Mesothelial cell of epicardium (in vitro differentiated cells): ENCODE measurements at regions not wholly inside any gene's neighbourhood (a gene's known extent, or its start where the extent isn't known, plus 50 kb on each side); places are given as distances from the start of the nearest gene placed in this dataset.

Source experiments
- DNase-seq, 2 experiments: peaks; one replicate each; pipeline ENCODE4 v3.0.0; 2021; ENCODE audit warnings: low spot score in 2 of 2; ENCODE audit not compliant: unreplicated experiment in 2 of 2
- H3K27ac Mint-ChIP-seq: 2 replicates; pipeline ENCODE4 v1.8.0; 2021; ENCODE audit warnings: mixed read lengths
- H3K27me3 Mint-ChIP-seq: 2 replicates; pipeline ENCODE4 v1.8.0; 2021; ENCODE audit warnings: low read depth, mixed read lengths
- H3K36me3 Mint-ChIP-seq: 2 replicates; pipeline ENCODE4 v1.8.0; 2021; ENCODE audit warnings: mixed read lengths
- H3K4me1 Mint-ChIP-seq: 2 replicates; pipeline ENCODE4 v1.8.0; 2021; ENCODE audit warnings: mixed read lengths
- H3K4me3 Mint-ChIP-seq: 2 replicates; pipeline ENCODE4 v1.8.0; 2021; ENCODE audit warnings: mild to moderate bottlenecking, moderate library complexity, mixed read lengths
- H3K9me3 Mint-ChIP-seq: 2 replicates; pipeline ENCODE4 v1.8.0; 2021; ENCODE audit warnings: mixed read lengths
- TF ChIP-seq, protein P1 (sequence below): fragments of 200-600 bp; sonication (generic); IDR thresholded peaks from one replicate; pipeline ENCODE4 v1.5.0; 2021; ENCODE audit warnings: antibody characterized with exemption; ENCODE audit not compliant: unreplicated experiment

DNA sequence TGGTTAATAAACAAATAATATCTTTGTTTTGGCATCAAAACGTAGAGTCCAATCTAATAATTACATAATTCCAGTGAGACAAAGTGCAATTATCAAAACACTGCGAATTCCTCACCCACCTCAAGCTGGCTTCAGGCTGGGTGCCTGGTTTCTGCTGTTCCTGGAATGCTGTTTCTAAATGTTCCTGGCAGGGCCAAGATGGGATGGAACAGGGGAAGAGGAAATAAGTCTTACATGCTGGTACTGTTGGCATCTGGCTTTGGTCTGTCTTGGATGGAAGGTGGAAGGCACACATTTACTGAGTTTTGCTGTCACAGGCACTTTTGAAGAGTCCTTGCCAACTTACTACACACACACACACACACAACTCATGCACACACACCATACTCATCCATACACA lies 101.9 kb upstream of the SLCO3A1 start:
- TF ChIP-seq, protein P1, sequence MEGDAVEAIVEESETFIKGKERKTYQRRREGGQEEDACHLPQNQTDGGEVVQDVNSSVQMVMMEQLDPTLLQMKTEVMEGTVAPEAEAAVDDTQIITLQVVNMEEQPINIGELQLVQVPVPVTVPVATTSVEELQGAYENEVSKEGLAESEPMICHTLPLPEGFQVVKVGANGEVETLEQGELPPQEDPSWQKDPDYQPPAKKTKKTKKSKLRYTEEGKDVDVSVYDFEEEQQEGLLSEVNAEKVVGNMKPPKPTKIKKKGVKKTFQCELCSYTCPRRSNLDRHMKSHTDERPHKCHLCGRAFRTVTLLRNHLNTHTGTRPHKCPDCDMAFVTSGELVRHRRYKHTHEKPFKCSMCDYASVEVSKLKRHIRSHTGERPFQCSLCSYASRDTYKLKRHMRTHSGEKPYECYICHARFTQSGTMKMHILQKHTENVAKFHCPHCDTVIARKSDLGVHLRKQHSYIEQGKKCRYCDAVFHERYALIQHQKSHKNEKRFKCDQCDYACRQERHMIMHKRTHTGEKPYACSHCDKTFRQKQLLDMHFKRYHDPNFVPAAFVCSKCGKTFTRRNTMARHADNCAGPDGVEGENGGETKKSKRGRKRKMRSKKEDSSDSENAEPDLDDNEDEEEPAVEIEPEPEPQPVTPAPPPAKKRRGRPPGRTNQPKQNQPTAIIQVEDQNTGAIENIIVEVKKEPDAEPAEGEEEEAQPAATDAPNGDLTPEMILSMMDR: no peak
- Mint-ChIP-seq H3K4me3 (no peak overlapping the region), H3K36me3 (peaks cover 2% of the 10 kb centered on the region), H3K9me3 (peaks cover 12% of the 10 kb centered on the region), H3K27me3 (peaks cover 25% of the 10 kb centered on the region), H3K27ac (no peak overlapping the region), H3K4me1 (no peaks in the 10 kb centered on the region)
- no peak for DNase-seq

DNA sequence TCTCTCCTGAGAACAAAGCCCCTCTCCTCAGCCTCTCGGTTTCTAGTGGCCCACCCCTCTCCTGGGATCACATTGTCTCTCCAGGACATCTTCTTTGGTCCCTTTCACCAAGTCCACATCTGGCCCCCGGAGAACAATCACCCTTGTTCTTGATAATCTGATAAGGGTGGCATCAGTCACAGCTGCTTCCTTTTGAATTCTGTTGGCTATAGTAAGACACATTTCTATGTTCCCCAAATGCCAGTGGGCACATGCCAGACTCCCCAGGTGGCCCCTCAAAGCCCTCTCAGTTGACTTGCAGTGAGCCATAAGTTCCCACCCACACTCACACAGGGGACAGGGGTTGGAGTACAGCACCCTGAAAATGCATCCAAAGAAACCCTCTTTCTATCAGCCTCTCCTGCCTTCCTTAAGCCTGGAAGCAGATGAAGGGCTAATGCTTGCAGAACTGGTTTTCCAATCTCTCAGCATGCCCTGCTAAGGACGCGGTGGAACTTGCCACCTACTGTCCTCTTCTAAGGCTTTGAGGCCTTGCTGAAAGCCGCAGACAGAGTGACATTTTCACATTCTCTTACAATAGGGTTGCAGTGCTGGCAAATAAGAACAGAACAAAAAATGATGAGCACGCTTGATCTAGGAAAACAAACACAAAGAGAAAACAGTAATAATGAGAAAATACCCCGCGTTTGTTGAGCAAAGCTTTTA lies 101.3 kb upstream of the SLCO3A1 start:
- Mint-ChIP-seq H3K4me3 (no peak overlapping the region), H3K9me3 (peaks cover 12% of the 10 kb centered on the region), H3K27ac (no peak overlapping the region), H3K27me3 (peaks cover 26% of the 10 kb centered on the region), H3K36me3 (peaks cover 2% of the 10 kb centered on the region), H3K4me1 (no peaks in the 10 kb centered on the region)
- DNase-seq: no peak
- TF ChIP-seq, protein P1: no peak

DNA sequence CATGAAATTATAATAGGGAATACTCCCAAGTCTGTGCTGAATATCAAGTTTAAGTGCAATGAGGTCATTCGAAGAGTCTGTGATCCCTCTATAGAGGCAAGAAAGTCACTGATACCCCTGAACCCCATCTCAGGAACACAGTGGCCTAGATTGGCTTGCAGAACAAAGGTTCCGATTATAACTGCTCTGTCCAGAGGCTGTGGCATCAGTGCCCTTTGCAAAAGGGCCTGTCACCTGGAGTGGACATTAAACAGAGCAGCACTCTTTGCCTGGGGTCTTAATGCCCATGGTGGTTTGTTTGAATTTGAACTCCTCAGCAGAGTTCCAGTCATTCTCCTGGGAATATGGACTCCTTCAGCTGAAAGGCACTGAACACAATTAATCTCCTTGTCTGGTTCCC lies 93.9 kb upstream of the SLCO3A1 start:
- no peak for DNase-seq
- no peaks in the 10 kb centered on the region for H3K36me3 Mint-ChIP-seq
- no peak overlapping the region for H3K4me3 Mint-ChIP-seq
- peaks cover 38% of the 10 kb centered on the region for H3K27me3 Mint-ChIP-seq
- no peak overlapping the region for H3K27ac Mint-ChIP-seq
- no peaks in the 10 kb centered on the region for H3K9me3 Mint-ChIP-seq
- peaks cover 8% of the 10 kb centered on the region for H3K4me1 Mint-ChIP-seq
- TF ChIP-seq, protein P1: no peak

DNA sequence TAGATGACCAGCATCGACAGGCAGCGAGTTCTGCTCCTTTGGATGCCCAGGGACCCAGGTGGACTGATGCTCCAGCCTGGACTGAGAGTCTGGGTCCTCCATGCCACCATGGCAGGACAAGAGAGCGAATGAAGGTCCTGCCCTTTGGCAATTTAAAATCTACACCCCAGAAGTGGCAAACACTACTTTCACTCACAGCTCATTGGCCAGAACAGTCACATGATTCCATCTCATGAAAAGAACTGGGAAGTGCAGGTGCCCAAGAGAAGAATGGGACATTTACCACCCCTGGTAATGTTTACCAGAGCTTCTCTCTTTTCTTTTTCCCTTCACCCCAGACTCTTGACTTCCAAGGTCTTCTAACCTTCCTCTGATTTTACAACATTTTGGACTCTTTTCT lies 87.8 kb upstream of the SLCO3A1 start:
- no peak overlapping the region for H3K27ac Mint-ChIP-seq
- H3K4me1 Mint-ChIP-seq: peaks cover 16% of the 10 kb centered on the region
- TF ChIP-seq, protein P1: no peak
- no peaks in the 10 kb centered on the region for H3K9me3 Mint-ChIP-seq
- H3K36me3 Mint-ChIP-seq: no peaks in the 10 kb centered on the region
- H3K4me3 Mint-ChIP-seq: no peak overlapping the region
- H3K27me3 Mint-ChIP-seq: peaks cover 11% of the 10 kb centered on the region
- no peak for DNase-seq

DNA sequence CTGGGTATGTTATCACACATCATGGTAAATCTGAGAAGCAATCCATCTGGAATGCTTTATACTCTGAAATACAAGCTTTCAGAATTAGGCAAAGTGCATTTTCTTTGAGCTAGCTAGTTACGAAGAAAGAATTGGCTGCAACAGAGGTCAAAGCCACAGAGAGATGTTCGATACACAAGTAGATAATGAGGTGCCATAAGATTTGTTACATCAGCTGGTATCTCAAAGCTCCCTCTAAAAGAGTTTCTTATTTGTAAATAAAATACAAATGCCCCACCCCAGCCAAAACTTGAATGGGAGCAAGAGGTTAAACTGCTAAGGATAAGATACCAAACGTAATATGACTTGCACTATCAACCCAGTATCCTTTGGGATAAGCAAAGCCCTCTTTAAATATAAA lies 84.0 kb upstream of the SLCO3A1 start:
- peaks cover 9% of the 10 kb centered on the region for H3K4me1 Mint-ChIP-seq
- H3K4me3 Mint-ChIP-seq: no peak overlapping the region
- no peaks in the 10 kb centered on the region for H3K36me3 Mint-ChIP-seq
- H3K9me3 Mint-ChIP-seq: no peaks in the 10 kb centered on the region
- TF ChIP-seq, protein P1: no peak
- peaks cover 23% of the 10 kb centered on the region for H3K27me3 Mint-ChIP-seq
- H3K27ac Mint-ChIP-seq: no peak overlapping the region
- no peak for DNase-seq
